Cardiac muscle cell (in vitro differentiated cells and primary cell): ENCODE measurements at regions not wholly inside any gene's neighbourhood (a gene's known extent, or its start where the extent isn't known, plus 50 kb on each side); places are given as distances from the start of the nearest gene placed in this dataset.
A peak's percentile ranks its signal among the peaks of the same experiment; 100 is the strongest.

ENCODE experiments used
- DNase-seq, 2 donors: peaks; one replicate each; pipeline versions ENCODE4 v3.0.0 to v3.0.0-alpha.2; 2010 to 2017; ENCODE audit warnings: low read depth in 1 of 2, low spot score in 1 of 2
- H3K27ac ChIP-seq: fragments of 200-600 bp; sonication (generic); 2 replicates; pipeline ENCODE4 v1.5.1; 2016
- H3K27me3 ChIP-seq: fragments of 200-600 bp; sonication (generic); 2 replicates; pipeline ENCODE4 v1.6.0; 2016; ENCODE audit warnings: control low read depth
- H3K36me3 ChIP-seq: fragments of 200-600 bp; sonication (generic); 2 replicates; pipeline ENCODE4 v1.5.1; 2016; ENCODE audit warnings: control low read depth
- H3K4me1 ChIP-seq: fragments of 200-600 bp; sonication (generic); 2 replicates; pipeline ENCODE4 v1.8.1; 2017; ENCODE audit warnings: low read depth, mild to moderate bottlenecking, mixed run types
- H3K4me3 ChIP-seq: fragments of 200-600 bp; sonication (generic); 2 replicates; pipeline ENCODE4 v1.5.1; 2016; ENCODE audit warnings: mild to moderate bottlenecking
- H3K9me3 ChIP-seq: fragments of 200-600 bp; sonication (generic); 2 replicates; pipeline ENCODE4 v1.5.1; 2017; ENCODE audit warnings: low read depth, mild to moderate bottlenecking, control low read depth
- CTCF ChIP-seq: IDR thresholded peaks from 2 replicates; pipeline ENCODE4 v1.5.1; 2012; ENCODE audit warnings: low read depth, mild to moderate bottlenecking, low read length

GRCh38 chr2:238587776-238588660, 161.3 kb downstream of the ASB1 start:
- Histone ChIP-seq H3K9me3 (no peaks in the 10 kb centered on the region), H3K36me3 (no peaks in the 10 kb centered on the region), H3K27me3 (no peaks in the 10 kb centered on the region), H3K4me3 (no peak overlapping the region), H3K27ac (no peak overlapping the region), H3K4me1 (no peaks in the 10 kb centered on the region)
- DNase-seq: no peak
- TF ChIP-seq CTCF: no peak

GRCh38 chr2:238589591-238590460, 163.1 kb downstream of the ASB1 start:
- Histone ChIP-seq H3K27me3 (no peaks in the 10 kb centered on the region), H3K9me3 (no peaks in the 10 kb centered on the region), H3K4me3 (no peak overlapping the region), H3K36me3 (no peaks in the 10 kb centered on the region), H3K4me1 (no peaks in the 10 kb centered on the region), H3K27ac (no peak overlapping the region)
- no peak for DNase-seq
- TF ChIP-seq CTCF: no peak

- TF ChIP-seq CTCF: no peak
- Histone ChIP-seq H3K4me3 (no peak overlapping the region), H3K27ac (no peak overlapping the region), H3K27me3 (no peaks in the 10 kb centered on the region), H3K4me1 (no peaks in the 10 kb centered on the region), H3K9me3 (no peaks in the 10 kb centered on the region), H3K36me3 (no peaks in the 10 kb centered on the region)
- DNase-seq: peak in 1 of 2 donors; percentile 48
Measured at GRCh38 chr2:238591732-238592131, 165.0 kb downstream of the ASB1 start.

- H3K27ac ChIP-seq: no peak overlapping the region
- no peaks in the 10 kb centered on the region for H3K36me3 ChIP-seq
- DNase-seq: no peak
- no peaks in the 10 kb centered on the region for H3K4me1 ChIP-seq
- H3K27me3 ChIP-seq: no peaks in the 10 kb centered on the region
- no peaks in the 10 kb centered on the region for H3K9me3 ChIP-seq
- no peak for TF ChIP-seq CTCF
- no peak overlapping the region for H3K4me3 ChIP-seq
Measured at GRCh38 chr2:238593236-238593635, 166.5 kb downstream of the ASB1 start.

- H3K36me3 ChIP-seq: no peaks in the 10 kb centered on the region
- no peaks in the 10 kb centered on the region for H3K27me3 ChIP-seq
- H3K4me1 ChIP-seq: no peaks in the 10 kb centered on the region
- TF ChIP-seq CTCF: no peak
- DNase-seq: no peak
- no peak overlapping the region for H3K27ac ChIP-seq
- no peak overlapping the region for H3K4me3 ChIP-seq
- no peaks in the 10 kb centered on the region for H3K9me3 ChIP-seq
Measured at GRCh38 chr2:238593678-238594077, 167.0 kb downstream of the ASB1 start.
